ENCODE measurements at regions not wholly inside any gene's neighbourhood (a gene's known extent, or its start where the extent isn't known, plus 50 kb on each side); places are given as distances from the start of the nearest gene placed in this dataset.
"Not testable (repeated sequence)": the region's sequence is repeated elsewhere in the genome, so short reads cannot be mapped to it uniquely, and the experiment has no call there.

DNA sequence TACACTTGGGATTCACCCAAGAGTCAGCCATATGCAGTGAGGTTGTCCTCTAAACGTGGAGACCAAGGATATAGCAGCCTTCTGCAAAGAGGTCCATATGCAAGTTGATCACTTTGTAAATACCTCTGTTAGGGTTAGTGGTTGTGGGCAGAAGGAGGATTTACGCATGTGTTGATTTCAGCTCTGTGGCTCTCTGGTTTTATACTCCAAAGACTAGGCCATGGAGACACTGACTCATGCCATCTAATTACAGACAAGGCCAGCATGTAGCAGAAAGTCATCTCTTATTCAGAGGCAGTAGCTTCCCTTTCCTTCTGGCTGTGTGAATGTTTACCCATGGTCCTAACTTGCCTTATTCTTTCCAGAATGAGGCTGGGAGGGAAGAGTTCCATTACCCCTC lies 140.9 kb upstream of the GOLGA6L4 start:
- not testable (repeated sequence) for DNase-seq (ENCODE audit: low spot score)

DNA sequence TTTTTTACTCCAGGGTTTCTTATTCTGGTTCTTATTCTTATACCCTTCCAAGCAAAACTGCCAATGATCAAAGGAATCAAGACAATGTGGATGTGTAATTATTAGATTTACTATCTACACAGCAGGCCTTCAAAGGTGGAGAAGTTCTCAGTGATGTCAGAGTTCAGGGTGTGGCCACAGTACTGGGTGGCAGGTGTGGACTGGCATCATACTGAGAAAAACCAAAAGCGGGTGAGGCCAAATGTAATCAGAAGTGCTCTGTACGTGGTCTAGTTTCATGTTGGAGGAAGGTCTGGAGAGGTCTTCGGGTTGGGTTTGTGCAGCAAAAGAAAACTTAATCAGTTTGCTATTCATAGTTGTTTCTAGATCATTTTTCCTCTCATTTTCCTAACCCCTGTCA lies 138.5 kb upstream of the GOLGA6L4 start:
- DNase-seq (ENCODE audit: low spot score), result not testable (repeated sequence)

DNA sequence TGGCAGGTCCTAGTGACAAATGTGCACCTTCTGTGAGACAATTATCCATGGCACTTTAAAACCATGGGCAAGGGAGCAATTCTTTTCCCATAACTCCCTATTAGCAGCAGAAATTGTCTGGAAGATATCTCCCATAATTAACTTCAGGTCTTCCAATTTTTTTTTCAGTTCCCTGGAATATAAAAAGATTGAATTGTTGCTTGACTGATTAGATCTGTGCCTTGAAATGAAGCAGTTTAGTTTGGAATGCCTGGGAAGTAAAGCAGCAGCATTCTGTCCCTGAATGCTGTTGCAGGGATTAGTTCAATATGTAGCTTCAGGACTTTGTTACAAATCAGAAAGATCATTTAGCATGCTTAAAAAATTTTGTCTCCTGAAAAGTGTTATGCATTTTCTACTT lies 137.0 kb upstream of the GOLGA6L4 start:
- no peak for DNase-seq (ENCODE audit: low spot score)

DNA sequence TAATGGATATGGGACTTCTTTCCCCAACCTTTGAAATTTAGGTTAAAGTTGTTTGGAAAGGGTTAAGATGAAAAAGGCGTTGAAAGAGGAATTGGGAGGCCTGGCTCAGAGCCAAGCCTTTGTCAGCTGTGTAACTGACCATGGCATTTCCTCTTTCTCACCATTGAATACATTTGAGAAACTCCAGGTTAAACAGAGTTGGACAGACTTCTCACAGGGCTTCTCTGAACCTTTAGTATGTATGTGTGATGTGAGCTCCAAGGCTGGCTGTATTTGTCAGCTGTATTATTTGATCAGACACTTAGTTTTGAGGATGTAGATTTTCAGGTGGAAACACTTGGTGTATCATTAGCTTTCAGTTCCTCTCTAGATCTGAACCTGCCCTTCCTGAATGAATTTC lies 136.4 kb upstream of the GOLGA6L4 start:
- DNase-seq (ENCODE audit: low spot score), result no peak

DNA sequence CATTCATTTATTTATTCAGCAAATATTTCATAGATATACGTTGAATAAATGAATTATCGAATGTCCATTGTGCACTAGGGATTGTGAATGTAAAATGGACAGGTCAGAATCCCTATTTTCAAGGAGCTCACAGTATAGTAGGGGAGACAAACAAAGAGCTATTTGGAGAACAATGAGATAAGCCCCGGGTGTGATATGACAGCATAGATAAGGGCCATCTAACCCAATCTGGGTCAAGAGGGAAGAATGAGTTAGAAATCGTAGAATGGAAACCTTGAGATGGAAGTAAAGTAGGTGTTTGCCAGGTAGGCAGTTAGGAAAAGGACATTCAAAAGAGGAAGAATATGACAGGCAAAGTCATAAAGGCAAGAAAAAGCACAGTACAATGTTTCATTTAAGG lies 132.2 kb upstream of the GOLGA6L4 start:
- no peak for DNase-seq (ENCODE audit: low spot score)

DNA sequence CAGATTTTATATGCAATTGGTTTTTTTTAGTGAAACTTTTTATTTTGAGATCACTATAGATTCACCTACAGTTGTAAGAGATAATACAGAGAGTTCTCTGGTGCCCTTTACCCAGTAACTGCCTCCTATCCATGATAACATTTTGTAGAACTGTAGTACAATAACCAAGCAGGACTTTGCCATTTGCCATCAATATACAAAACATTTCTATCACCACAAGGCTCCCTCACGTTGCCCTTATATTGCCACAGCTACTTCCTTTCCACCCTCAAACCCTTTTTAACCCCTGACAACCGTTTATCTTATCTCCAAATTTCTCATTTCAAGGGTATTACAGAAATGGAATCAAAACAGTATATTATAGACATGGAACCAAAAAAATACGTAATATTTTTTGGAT lies 130.7 kb upstream of the GOLGA6L4 start:
- DNase-seq (ENCODE audit: low spot score), result no peak

DNA sequence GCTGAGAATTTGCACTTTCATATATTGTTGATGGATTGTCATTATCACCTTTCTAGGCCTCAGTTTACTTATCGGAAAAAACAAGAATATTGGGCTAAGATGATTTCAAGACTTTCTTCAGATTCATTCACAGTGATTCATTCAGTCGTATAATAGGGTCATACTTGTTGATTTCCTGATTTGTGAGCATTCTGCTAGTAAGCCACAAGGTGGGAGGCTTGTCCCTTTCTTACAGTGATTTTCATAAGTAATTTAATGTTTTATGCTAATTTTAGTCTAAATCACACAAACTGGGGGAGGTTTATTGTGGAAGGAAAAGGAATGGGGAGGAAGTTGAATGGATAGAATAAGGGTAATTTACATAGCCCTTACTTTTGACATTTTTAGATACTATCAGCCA lies 126.8 kb upstream of the GOLGA6L4 start:
- no peak for DNase-seq (ENCODE audit: low spot score)

DNA sequence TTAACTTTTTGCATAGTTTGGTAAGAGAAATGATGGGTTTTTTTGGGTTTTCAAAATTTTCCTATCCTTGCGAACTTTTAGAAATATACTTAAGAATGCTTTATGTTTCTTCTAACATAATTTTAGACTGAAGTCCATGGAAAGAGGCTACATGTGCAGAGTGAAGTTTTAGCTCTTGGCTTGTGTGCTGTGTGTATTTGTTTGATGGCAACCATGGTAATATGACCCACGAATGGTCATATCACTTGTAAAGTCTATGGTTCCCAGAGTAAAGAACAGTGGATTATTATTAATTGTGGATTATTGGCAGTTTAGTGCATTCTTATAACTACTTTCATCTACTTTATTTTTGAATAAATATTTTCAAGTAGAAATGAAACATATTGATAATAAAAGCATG lies 124.0 kb upstream of the GOLGA6L4 start:
- DNase-seq (ENCODE audit: low spot score), result no peak

DNA sequence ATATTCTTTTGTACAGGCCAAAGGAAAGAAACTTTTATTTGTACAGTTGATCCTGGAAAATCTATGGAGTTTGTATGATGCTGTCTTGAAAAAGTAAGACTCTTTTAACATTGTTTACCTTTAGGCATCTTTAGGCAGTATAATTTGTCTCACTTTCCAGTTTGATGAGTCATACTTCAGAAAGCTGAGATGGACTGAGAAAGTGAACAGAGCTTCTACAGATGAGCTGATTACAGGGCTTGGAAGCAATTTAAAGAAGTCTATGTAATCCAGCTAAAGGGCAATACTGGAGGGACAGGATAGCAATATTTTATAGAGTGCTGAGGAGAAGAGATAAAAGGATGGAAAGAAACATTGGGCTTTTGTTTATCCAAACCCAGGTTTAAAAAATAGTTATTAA lies 123.5 kb upstream of the GOLGA6L4 start:
- no peak for DNase-seq (ENCODE audit: low spot score)

DNA sequence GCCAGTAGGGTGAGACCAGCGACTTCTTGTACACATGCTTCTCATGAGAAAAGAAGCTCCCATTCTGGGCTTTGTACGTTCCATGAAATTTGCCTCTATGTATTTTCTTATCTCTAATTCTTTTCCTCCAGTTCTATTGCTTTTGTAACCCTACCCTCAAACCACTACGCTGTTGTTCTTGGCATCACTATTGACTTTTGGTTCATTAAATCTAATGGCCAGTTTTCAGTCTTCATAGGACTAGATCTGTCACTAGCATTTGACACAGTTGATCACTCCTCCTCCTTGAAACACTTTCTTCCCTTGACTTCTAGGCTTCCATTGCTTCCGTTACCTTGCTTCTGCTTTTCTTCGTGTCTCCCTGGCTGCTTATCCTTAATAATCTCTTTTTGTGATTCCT lies 121.7 kb upstream of the GOLGA6L4 start:
- no peak for DNase-seq (ENCODE audit: low spot score)

DNA sequence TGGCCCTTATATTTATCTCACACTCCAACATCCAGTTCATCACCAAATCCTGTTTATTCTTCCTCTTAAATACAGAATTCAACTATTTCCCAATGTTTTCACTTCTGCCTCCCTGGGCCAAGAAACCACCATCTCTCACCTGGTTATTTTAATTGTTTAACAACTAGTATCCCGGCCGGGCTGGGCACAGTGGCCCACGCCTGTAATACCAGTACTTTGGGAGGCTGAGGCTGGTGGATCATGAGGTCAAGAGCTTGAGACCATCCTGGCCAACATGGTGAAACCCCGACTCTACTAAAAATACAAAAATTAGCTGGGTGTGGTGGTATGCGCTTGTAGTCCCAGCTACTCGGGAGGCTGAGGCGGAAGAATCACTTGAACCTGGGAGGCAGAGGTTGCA lies 120.9 kb upstream of the GOLGA6L4 start:
- DNase-seq (ENCODE audit: low spot score), result not testable (repeated sequence)

DNA sequence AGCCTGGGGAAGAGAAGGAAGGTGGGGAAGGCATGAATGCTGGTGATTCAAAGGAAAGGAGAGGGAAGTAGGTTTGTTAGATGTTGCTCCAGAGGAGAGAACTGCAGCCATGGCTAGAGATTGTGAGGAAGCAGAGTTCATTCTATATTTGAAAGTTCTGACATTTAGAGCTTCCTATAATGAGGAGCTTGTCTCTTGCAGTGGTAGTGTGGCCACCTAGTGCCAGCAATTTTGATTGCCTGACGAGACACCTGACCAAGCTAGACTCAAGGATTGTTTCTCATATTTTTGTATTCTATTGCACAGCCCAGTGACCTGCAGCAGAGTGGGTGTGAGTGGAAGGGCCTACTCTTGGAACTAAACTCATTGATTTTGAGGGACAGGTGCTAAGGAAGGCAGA lies 116.2 kb upstream of the GOLGA6L4 start:
- DNase-seq (ENCODE audit: low spot score), result not testable (repeated sequence)

DNA sequence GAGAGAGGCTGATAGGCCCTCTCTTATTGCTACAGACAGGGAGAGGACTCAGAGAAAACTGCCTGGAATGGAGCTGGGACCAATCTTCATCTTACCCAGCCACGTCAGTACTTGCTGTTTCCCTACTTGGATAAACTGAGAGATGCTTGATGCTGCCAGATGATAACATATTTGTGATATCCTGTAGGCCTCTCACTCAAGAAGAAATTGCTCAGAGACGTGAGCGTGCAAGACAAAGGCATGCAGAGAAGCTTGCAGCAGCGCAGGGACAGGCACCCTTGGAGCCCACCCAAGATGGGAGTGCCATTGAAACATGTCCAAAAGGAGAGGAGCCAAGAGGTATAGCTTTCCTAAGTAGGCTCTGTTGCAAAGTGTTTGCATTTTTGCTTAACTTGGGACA lies 114.7 kb upstream of the GOLGA6L4 start:
- DNase-seq (ENCODE audit: low spot score), result not testable (repeated sequence)

DNA sequence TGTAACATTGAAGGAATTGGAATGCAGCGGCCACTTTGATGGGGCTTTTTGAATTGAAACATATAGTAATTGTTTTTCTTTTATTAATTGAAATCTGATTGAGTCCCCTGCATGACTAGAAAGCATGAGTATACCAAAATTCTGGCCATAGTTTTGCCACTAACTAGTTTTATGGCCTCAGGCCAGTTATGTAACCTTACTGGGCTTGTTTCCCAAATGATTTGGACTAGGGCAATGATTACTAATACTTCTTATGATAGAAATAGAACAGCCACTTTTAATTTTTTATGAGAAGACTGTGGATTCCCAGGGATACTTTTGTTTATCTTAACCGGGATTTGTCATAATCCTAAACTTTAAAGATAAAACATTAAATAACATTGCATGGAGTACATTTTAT lies 106.9 kb upstream of the GOLGA6L4 start:
- DNase-seq (ENCODE audit: low spot score), result not testable (repeated sequence)

DNA sequence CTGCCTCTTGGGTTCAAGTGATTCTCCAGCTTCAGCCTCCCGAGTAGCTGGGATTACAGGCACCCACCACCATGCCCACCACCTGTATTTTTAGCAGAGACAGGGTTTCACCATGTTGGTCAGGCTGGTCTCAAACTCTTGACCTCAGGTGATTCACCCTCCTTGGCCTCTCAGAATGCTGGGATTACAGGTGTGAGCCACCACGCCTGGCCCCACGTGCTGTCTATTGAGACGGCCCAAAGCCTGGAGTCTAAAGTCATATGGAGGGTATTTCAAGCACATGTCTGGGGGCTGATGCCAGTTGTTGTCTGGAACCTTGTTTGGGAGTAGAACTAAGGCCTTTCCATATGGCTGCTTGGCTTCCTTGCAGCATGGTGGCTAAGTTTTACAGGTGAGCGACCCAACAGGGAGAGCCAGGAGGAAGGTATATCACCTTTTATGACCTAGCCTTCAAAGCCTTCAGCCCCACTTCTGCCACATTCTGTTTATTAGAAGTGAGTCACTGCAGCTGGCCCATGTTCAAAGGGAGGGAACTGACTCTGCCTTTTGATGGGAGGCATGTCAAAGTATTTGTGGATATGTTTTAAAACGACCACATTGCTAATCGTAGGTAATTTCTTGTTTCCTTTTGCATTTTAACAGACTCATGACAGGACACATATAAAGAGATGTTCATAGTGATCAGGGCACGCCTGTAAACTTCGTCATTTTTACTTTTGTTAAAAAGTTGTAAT lies 105.3 kb upstream of the GOLGA6L4 start:
- not testable (repeated sequence) for DNase-seq (ENCODE audit: low spot score)

DNA sequence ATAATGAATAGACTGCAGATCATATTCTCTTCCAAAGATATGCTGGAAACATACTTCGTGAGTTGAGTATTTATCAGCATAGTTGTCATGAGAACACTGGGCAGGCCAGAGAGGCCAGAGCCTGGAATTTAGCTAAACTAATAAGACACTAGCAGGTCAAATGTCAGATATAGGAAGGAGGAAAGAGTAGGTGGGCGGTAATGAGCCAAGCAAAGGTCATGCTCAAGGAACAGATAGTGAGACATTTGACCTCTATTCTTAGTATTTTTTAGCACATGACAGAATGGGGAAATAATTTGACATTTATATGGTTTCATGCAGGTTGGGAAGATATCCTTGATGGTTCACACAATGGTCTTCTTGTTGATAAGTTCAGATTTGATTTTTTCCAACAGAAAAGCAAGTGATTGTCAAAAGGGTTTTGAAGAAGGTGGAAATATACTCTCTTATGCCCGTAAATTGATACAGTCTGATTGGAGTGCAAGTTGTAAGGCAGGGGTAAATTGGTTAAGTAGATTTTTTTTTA lies 99.6 kb upstream of the GOLGA6L4 start:
- DNase-seq (ENCODE audit: low spot score), result not testable (repeated sequence)

DNA sequence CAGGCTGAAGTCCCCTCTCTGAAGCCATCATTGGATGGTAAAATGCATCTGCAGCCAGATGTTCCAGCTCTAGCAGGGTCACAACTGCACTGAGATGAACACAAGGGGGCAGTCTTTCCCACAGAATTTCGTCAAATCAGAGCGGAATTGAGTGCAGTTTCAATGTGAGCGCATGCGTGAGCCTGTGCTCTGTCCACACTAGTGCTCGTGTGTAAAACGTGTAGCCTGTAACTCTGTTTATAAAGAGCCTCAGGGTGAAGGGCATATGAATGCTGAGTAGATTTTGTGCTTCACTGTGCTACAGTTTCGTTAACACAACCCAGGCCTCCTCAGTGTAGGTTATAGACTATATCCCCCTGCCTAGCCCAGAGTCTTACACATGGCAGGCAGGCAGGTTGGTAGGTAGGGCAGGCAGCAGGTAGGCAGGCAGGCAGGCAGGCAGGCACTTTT lies 92.7 kb upstream of the GOLGA6L4 start:
- DNase-seq (ENCODE audit: low spot score), result peak; percentile 69

DNA sequence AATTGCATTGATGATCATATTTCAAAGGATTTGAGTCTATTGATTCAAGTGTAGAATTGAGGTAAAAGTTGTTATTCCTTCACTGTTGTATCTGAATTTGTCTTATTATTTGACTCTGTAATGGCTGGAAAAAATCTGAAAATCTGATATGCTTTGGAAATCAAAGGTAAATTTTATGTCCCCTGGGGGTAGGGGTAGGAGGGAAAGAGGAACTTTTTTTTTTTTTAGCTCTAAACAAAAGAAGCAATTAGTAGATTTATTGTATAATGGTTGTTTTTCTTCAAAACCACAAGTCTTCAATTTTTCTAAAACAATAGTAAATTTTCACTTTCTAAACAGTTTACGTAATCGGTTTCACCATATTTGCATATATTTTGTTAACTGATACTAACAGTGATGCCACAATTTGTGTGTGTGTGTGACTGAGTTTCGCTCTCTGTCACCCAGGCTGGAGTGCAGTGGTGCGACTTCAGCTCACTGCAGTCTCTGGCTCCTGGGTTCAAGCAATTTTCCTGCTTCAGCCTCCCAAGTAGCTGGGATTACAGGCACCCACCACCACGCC lies 91.7 kb upstream of the GOLGA6L4 start:
- DNase-seq (ENCODE audit: low spot score), result no peak

DNA sequence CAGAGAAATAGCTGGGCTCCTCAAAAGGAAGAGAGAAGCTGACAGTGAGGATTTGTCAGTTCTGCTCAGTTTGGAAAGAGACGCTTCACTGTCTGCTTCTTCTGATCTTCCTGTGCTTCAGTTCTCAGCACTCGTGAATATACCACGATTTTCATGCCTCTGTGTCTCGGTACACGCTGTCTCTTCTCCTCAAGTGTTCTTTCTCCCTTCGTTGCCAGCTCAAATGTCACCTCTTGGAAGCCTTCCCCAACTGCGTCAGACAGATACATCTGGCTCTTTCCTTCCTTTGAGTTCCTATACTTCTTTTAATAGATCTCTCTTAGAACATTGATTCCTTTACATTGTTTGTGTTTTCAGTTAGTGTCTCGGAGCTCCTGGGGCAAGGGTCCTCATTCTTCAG lies 90.6 kb upstream of the GOLGA6L4 start:
- not testable (repeated sequence) for DNase-seq (ENCODE audit: low spot score)

DNA sequence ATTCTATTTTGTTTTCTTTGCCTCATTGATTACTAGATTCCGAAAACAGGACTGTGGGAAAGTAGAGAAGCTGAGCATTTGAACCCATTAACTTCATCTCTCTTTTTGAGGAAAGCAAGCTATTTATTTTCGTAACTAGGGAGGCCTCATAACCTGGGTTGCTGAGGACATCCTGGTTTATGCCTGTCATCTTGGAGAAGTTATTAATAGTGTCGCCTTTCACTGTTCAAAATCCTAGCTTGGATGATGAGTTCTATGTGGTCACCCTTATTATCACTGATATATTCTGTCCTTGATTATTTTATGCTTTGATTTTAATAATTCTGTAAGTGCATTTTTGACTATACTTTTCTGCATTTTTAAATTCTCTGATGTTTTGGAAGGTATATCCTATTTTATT lies 89.3 kb upstream of the GOLGA6L4 start:
- DNase-seq (ENCODE audit: low spot score), result not testable (repeated sequence)

DNA sequence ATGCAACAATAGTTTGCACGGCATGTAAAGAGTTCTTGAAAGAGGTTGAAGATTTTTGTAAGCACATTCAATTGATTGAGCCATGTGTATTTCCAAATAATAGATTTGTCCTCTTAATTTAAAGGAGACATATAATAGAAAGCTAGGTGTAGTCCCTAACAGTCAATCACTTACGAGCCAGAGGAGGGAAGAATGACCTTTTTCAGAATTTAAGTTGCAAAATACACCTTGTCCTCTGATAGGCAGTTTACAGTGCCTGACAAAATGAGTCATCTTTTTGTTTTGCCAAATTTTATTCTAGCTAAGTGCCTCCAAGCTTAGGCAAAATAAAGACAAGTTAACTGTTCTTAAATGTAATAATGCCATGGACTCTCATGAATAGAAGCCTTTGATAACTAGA lies 88.3 kb upstream of the GOLGA6L4 start:
- DNase-seq (ENCODE audit: low spot score), result not testable (repeated sequence)

DNA sequence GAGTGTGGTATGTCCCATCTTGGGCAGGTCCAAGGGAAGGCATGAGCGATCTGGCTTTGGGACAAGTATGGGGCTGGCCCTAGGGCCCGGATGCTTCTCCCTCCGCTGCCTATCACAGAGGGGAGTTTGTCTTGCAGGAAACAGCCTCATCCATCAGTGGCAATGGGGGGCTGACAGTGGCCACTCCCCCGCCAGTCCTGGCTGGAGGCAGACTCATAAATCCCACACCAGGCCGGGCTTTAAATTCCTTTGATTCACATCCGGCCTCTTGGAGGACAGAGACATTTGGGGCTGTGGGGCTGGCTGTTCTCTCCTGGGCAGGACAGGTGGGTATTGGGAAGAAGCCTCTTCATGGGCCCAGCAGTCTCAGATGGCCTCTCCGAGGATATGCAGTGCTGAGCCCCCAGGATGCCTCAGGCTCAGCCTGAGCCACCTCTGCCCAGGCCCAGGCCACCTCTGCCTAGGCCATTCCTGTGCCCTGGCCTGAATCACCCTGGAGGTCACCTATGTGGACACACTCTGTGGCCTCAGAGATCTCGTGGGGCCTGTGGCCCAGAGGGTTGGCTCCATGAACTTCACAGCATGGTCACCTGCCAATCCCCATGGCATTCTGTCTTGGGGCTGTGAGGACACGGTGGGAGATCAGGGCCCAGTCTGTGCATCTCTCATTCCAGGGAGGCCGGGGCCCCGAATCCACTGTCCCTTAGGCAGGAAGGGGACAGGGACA lies 84.2 kb upstream of the GOLGA6L4 start:
- DNase-seq (ENCODE audit: low spot score), result no peak

DNA sequence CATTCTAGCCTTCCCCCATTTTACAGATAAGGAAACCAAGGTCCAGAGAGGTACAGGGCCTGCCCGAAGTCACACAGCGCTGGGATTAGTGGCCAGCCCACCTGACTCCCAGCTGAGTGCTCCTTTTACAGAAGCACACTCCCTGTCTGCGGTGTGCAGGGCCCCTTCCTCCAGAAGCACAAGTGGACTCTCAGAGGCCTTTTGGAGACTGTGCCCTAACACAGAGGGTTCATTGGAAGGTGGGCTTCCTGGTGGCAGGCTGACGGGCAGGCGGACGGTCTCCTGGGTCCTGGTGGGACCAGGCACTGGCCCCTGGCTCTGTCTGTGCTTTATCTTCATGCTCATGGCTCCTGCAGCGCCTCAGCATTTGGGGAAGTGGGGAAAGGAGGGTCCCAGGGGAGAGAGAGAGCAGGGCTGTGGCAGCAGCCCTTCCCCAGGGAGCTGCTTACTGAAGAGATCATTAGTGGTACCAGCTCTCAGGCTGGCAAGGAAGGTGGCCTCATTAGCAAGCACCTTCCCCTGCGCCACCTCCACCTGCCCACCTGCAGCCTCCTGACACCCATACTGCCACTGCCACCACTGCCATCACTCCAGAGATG lies 83.1 kb upstream of the GOLGA6L4 start:
- not testable (repeated sequence) for DNase-seq (ENCODE audit: low spot score)
